Activated T-helper 2 cell treated with anti-CD3 and anti-CD28 coated beads, Interferon-gamma antibody, Interleukin-2, Interleukin-4, amounts not matched to agents 10 μg/mL and 5 μg/mL and 100 μg/mL, durations not matched to agents 14 hours and 24 hours and 36 hours (primary cell): ENCODE measurements at regions not wholly inside any gene's neighbourhood (a gene's known extent, or its start where the extent isn't known, plus 50 kb on each side); places are given as distances from the start of the nearest gene placed in this dataset.
"Not testable (repeated sequence)": the region's sequence is repeated elsewhere in the genome, so short reads cannot be mapped to it uniquely, and the experiment has no call there.

ENCODE experiments used
- DNase-seq: peaks from one replicate; pipeline ENCODE4 v3.0.0; 2021; ENCODE audit warnings: low spot score
- H3K27ac Mint-ChIP-seq: one replicate; pipeline ENCODE4 v1.8.0; 2021; ENCODE audit warnings: mixed read lengths
- H3K27me3 Mint-ChIP-seq: one replicate; pipeline ENCODE4 v1.8.0; 2021; ENCODE audit warnings: low read depth, mixed read lengths
- H3K36me3 Mint-ChIP-seq: one replicate; pipeline ENCODE4 v1.8.0; 2021; ENCODE audit warnings: low read depth, mixed read lengths
- H3K4me1 Mint-ChIP-seq: one replicate; pipeline ENCODE4 v1.8.0; 2021; ENCODE audit warnings: low read depth, mixed read lengths
- H3K4me3 Mint-ChIP-seq: one replicate; pipeline ENCODE4 v1.8.0; 2021; ENCODE audit warnings: low read depth, mild to moderate bottlenecking, moderate library complexity, mixed read lengths
- H3K9me3 Mint-ChIP-seq: one replicate; pipeline ENCODE4 v1.8.0; 2021; ENCODE audit warnings: mixed read lengths
- intact Hi-C: fragments of 100-400 bp; cut with micrococcal nuclease; formaldehyde crosslinking; loops from one replicate; pipeline ENCODE4 v1.15.1; 2023

GRCh38 chr2:34789169-34789568 lies 1190.1 kb upstream of the FAM98A start:
- no peak overlapping the region for H3K27ac Mint-ChIP-seq
- H3K36me3 Mint-ChIP-seq: no peaks in the 10 kb centered on the region
- H3K9me3 Mint-ChIP-seq: peaks cover 8% of the 10 kb centered on the region
- DNase-seq: no peak
- H3K4me1 Mint-ChIP-seq: no peaks in the 10 kb centered on the region
- no peak overlapping the region for H3K4me3 Mint-ChIP-seq
- intact Hi-C loops: no loop called here
- H3K27me3 Mint-ChIP-seq: no peaks in the 10 kb centered on the region

GRCh38 chr2:34787341-34787740 lies 1188.2 kb upstream of the FAM98A start:
- intact Hi-C loops: no loop called here
- no peaks in the 10 kb centered on the region for H3K4me1 Mint-ChIP-seq
- DNase-seq: no peak
- H3K9me3 Mint-ChIP-seq: peaks cover 8% of the 10 kb centered on the region
- no peaks in the 10 kb centered on the region for H3K27me3 Mint-ChIP-seq
- no peak overlapping the region for H3K4me3 Mint-ChIP-seq
- no peaks in the 10 kb centered on the region for H3K36me3 Mint-ChIP-seq
- no peak overlapping the region for H3K27ac Mint-ChIP-seq

- Mint-ChIP-seq H3K4me1 (no peaks in the 10 kb centered on the region), H3K36me3 (no peaks in the 10 kb centered on the region), H3K4me3 (no peak overlapping the region), H3K27me3 (no peaks in the 10 kb centered on the region), H3K9me3 (peaks cover 23% of the 10 kb centered on the region), H3K27ac (no peak overlapping the region)
- intact Hi-C loops: no loop called here
- no peak for DNase-seq
Observed at GRCh38 chr2:34785206-34785785, 1186.2 kb upstream of the FAM98A start.

GRCh38 chr2:34784701-34785100 lies 1185.6 kb upstream of the FAM98A start:
- Mint-ChIP-seq H3K9me3 (peaks cover 21% of the 10 kb centered on the region), H3K36me3 (no peaks in the 10 kb centered on the region)
- intact Hi-C loops: no loop called here

GRCh38 chr2:34750742-34751141 lies 1151.6 kb upstream of the FAM98A start:
- H3K4me1 Mint-ChIP-seq, DNase-seq, H3K36me3 Mint-ChIP-seq, H3K9me3 Mint-ChIP-seq, H3K27ac Mint-ChIP-seq, intact Hi-C loops, H3K4me3 Mint-ChIP-seq, H3K27me3 Mint-ChIP-seq: not testable (repeated sequence)

More at GRCh38 chr2:34784701-34785100, 1185.6 kb upstream of the FAM98A start:
- Mint-ChIP-seq H3K4me3 (no peak overlapping the region), H3K4me1 (no peaks in the 10 kb centered on the region), H3K27me3 (no peaks in the 10 kb centered on the region), H3K27ac (no peak overlapping the region)
- DNase-seq: no peak

GRCh38 chr2:34747643-34748042 lies 1148.5 kb upstream of the FAM98A start:
- peaks cover 2% of the 10 kb centered on the region for H3K9me3 Mint-ChIP-seq
- H3K4me1 Mint-ChIP-seq: no peaks in the 10 kb centered on the region
- no peaks in the 10 kb centered on the region for H3K36me3 Mint-ChIP-seq
- no peak for DNase-seq
- H3K4me3 Mint-ChIP-seq: no peak overlapping the region
- H3K27me3 Mint-ChIP-seq: no peaks in the 10 kb centered on the region
- no peak overlapping the region for H3K27ac Mint-ChIP-seq
- intact Hi-C loops: no loop called here

GRCh38 chr2:34738691-34739090 lies 1139.6 kb upstream of the FAM98A start:
- H3K27ac Mint-ChIP-seq: no peak overlapping the region
- H3K36me3 Mint-ChIP-seq: no peaks in the 10 kb centered on the region
- H3K27me3 Mint-ChIP-seq: no peaks in the 10 kb centered on the region
- DNase-seq: no peak
- intact Hi-C loops: no loop called here
- no peaks in the 10 kb centered on the region for H3K4me1 Mint-ChIP-seq
- peaks cover 6% of the 10 kb centered on the region for H3K9me3 Mint-ChIP-seq
- no peak overlapping the region for H3K4me3 Mint-ChIP-seq

GRCh38 chr2:34737146-34737545 lies 1138.0 kb upstream of the FAM98A start:
- H3K9me3 Mint-ChIP-seq: peaks cover 8% of the 10 kb centered on the region
- H3K4me1 Mint-ChIP-seq: no peaks in the 10 kb centered on the region
- H3K36me3 Mint-ChIP-seq: no peaks in the 10 kb centered on the region
- no peak for DNase-seq
- no peak overlapping the region for H3K4me3 Mint-ChIP-seq
- no peaks in the 10 kb centered on the region for H3K27me3 Mint-ChIP-seq
- intact Hi-C loops: no loop called here
- H3K27ac Mint-ChIP-seq: no peak overlapping the region

GRCh38 chr2:34736482-34736881 lies 1137.4 kb upstream of the FAM98A start:
- H3K36me3 Mint-ChIP-seq: no peaks in the 10 kb centered on the region
- no peak overlapping the region for H3K27ac Mint-ChIP-seq
- no peak for DNase-seq
- peaks cover 12% of the 10 kb centered on the region for H3K9me3 Mint-ChIP-seq
- no peaks in the 10 kb centered on the region for H3K27me3 Mint-ChIP-seq
- intact Hi-C loops: no loop called here
- H3K4me3 Mint-ChIP-seq: no peak overlapping the region
- H3K4me1 Mint-ChIP-seq: no peaks in the 10 kb centered on the region

GRCh38 chr2:34734662-34735061 lies 1135.6 kb upstream of the FAM98A start:
- Mint-ChIP-seq H3K36me3 (no peaks in the 10 kb centered on the region), H3K4me3 (no peak overlapping the region), H3K27me3 (no peaks in the 10 kb centered on the region), H3K4me1 (no peaks in the 10 kb centered on the region), H3K27ac (no peak overlapping the region), H3K9me3 (peaks cover 13% of the 10 kb centered on the region)
- intact Hi-C loops: no loop called here
- no peak for DNase-seq

- intact Hi-C loops: no loop called here
- Mint-ChIP-seq H3K36me3 (no peaks in the 10 kb centered on the region), H3K27me3 (no peaks in the 10 kb centered on the region), H3K4me1 (no peaks in the 10 kb centered on the region), H3K27ac (no peak overlapping the region), H3K4me3 (no peak overlapping the region), H3K9me3 (peaks cover 10% of the 10 kb centered on the region)
- no peak for DNase-seq
Observed at GRCh38 chr2:34734042-34734441, 1134.9 kb upstream of the FAM98A start.

- intact Hi-C loops: no loop called here
- no peaks in the 10 kb centered on the region for H3K36me3 Mint-ChIP-seq
- no peaks in the 10 kb centered on the region for H3K4me1 Mint-ChIP-seq
- no peak for DNase-seq
- no peak overlapping the region for H3K4me3 Mint-ChIP-seq
- H3K27me3 Mint-ChIP-seq: no peaks in the 10 kb centered on the region
- H3K27ac Mint-ChIP-seq: no peak overlapping the region
- peaks cover 10% of the 10 kb centered on the region for H3K9me3 Mint-ChIP-seq
Observed at GRCh38 chr2:34731292-34731691, 1132.2 kb upstream of the FAM98A start.

- intact Hi-C loops: no loop called here
- DNase-seq: no peak
- Mint-ChIP-seq H3K27me3 (no peaks in the 10 kb centered on the region), H3K4me1 (no peaks in the 10 kb centered on the region), H3K9me3 (peaks cover 10% of the 10 kb centered on the region), H3K4me3 (no peak overlapping the region), H3K36me3 (no peaks in the 10 kb centered on the region), H3K27ac (no peak overlapping the region)
Observed at GRCh38 chr2:34729845-34730244, 1130.7 kb upstream of the FAM98A start.

- intact Hi-C loops: no loop called here
- no peak overlapping the region for H3K27ac Mint-ChIP-seq
- peaks cover 8% of the 10 kb centered on the region for H3K9me3 Mint-ChIP-seq
- H3K4me3 Mint-ChIP-seq: no peak overlapping the region
- H3K4me1 Mint-ChIP-seq: no peaks in the 10 kb centered on the region
- no peaks in the 10 kb centered on the region for H3K36me3 Mint-ChIP-seq
- DNase-seq: no peak
- H3K27me3 Mint-ChIP-seq: no peaks in the 10 kb centered on the region
Observed at GRCh38 chr2:34724107-34724506, 1125.0 kb upstream of the FAM98A start.
